Psoas muscle (tissue), 7 donors: ENCODE measurements at regions not wholly inside any gene's neighbourhood (a gene's known extent, or its start where the extent isn't known, plus 50 kb on each side); places are given as distances from the start of the nearest gene placed in this dataset.
A peak's percentile ranks its signal among the peaks of the same experiment; 100 is the strongest.

Source experiments
- ATAC-seq, 4 donors: fragments of 200-7000 bp; cut with Tn5 transposase; one replicate each; pipeline ENCODE4 v1.9.1; 2020; ENCODE audit warnings: moderate library complexity in 3 of 4, mild to moderate bottlenecking in 2 of 4
- DNase-seq, 2 donors: peaks; one replicate each; pipeline ENCODE4 v3.0.0-alpha.2; 2020
- H3K27ac ChIP-seq: fragments of 200-600 bp; one replicate; pipeline ENCODE4 v1.8.0; 2022
- H3K27me3 ChIP-seq, 3 donors: fragments of 200-600 bp in 1 of 3; one replicate each; pipeline versions ENCODE4 v1.6.1 to v1.8.0; 2013 to 2022; ENCODE audit warnings: low read length in 2 of 3, mild to moderate bottlenecking in 2 of 3, moderate library complexity in 1 of 3; ENCODE audit not compliant: insufficient read depth in 3 of 3
- H3K36me3 ChIP-seq, 2 donors: fragments of 200-600 bp in 1 of 2; one replicate each; pipeline versions ENCODE4 v1.6.1 to v1.8.0; 2013 to 2022; ENCODE audit warnings: low read depth in 1 of 2, mild to moderate bottlenecking in 1 of 2, moderate library complexity in 1 of 2; ENCODE audit not compliant: insufficient read depth in 1 of 2
- H3K4me1 ChIP-seq: fragments of 200-600 bp; one replicate; pipeline ENCODE4 v1.8.0; 2022
- H3K4me3 ChIP-seq: fragments of 200-600 bp; one replicate; pipeline ENCODE4 v1.8.0; 2022; ENCODE audit warnings: mild to moderate bottlenecking
- H3K9me3 ChIP-seq: fragments of 200-600 bp; one replicate; pipeline ENCODE4 v1.8.0; 2022
- WGBS, 3 donors: extraction: QIAGEN DNeasy Blood & Tissue Kit; methylation state at CpG; one replicate each; pipeline versions ENCODE4 v1.1.6 to v1.1.7; 2013; 5-methylcytosine and 5-hydroxymethylcytosine counted together
- intact Hi-C, 2 donors: fragments of 100-400 bp; cut with DNase I; formaldehyde crosslinking; loops; one replicate each; pipeline versions ENCODE4 v1.11.0 to v1.14.2; 2022
- TF ChIP-seq, protein P1 (sequence below): fragments of 200-600 bp; IDR thresholded peaks from one replicate; pipeline ENCODE4 v1.8.0; 2022; ENCODE audit warnings: antibody characterized with exemption
- donor health status: healthy with polysubstance abuse.
- donor health status: DM: no; HTN: no; CAD: no; lungs with moderate emphysema.
- donor health status: Bipolar disorder and iron deficiency.
- donor health status: healthy.
- donor health status: DM: yes; HTN: yes; CAD: no.
- donor health status: DM: no; HTN: no; CAD: no.
- donor health status: DM: yes; HTN: yes; CAD: no.

DNA sequence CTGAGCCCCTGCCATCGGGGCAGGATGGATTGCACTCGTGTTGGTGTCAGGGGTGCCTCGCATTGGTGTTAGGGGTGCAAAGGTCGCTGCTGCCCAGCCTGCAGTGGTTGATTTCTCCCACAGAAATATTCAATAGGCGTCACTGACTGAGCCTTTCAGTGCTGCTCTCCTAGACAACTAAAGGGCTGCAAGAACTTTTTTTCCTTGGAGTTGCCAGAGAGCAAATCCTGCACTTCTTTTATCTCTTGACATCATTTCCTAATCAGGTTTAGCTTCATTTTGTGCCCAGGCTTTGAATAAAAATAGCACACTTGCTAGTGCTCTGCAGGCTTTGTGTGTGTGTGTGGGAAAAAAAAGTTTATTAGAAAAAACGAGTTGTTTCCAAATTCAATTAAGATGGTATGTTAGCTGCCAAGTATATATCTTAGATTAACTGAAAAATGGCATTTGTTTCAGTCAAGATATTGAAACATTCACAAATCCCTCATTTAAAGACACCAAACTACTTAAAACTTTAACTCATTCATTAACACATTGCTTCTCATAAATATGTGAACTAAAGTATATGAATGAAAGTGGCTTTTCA lies 125.6 kb downstream of the SOCS6 start:
- no peak overlapping the region for H3K27ac ChIP-seq
- ATAC-seq (peak in 3 of 4 donors; percentile 32 to 60 (median 41)), DNase-seq (no peak)
- no peak overlapping the region for H3K4me3 ChIP-seq
- peaks cover 7% of the 10 kb centered on the region for H3K4me1 ChIP-seq
- no peaks in the 10 kb centered on the region for H3K27me3 ChIP-seq
- WGBS, 3 donors, result 46 to 63% (median 58%) methylated on average over 6 of the region's 6 CpGs
- no peaks in the 10 kb centered on the region for H3K36me3 ChIP-seq
- TF ChIP-seq, protein P1, sequence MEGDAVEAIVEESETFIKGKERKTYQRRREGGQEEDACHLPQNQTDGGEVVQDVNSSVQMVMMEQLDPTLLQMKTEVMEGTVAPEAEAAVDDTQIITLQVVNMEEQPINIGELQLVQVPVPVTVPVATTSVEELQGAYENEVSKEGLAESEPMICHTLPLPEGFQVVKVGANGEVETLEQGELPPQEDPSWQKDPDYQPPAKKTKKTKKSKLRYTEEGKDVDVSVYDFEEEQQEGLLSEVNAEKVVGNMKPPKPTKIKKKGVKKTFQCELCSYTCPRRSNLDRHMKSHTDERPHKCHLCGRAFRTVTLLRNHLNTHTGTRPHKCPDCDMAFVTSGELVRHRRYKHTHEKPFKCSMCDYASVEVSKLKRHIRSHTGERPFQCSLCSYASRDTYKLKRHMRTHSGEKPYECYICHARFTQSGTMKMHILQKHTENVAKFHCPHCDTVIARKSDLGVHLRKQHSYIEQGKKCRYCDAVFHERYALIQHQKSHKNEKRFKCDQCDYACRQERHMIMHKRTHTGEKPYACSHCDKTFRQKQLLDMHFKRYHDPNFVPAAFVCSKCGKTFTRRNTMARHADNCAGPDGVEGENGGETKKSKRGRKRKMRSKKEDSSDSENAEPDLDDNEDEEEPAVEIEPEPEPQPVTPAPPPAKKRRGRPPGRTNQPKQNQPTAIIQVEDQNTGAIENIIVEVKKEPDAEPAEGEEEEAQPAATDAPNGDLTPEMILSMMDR, result no peak
- intact Hi-C loops, result loop anchor here in 1 of 2 donors (10.0 kb wide), 1 partner anchor 50 kb away; no protein-coding TSS in a partner anchor
- no peaks in the 10 kb centered on the region for H3K9me3 ChIP-seq

- H3K4me1 ChIP-seq, result peaks cover 7% of the 10 kb centered on the region
- no peak for ATAC-seq
- WGBS, 3 donors, result 84 to 87% (median 87%) methylated on average over 3 of the region's 3 CpGs
Observed at GRCh38 chr18:70413455-70413854, 124.6 kb downstream of the SOCS6 start.

GRCh38 chr18:70411876-70412435 lies 123.1 kb downstream of the SOCS6 start:
- no peak overlapping the region for H3K27ac ChIP-seq
- H3K4me3 ChIP-seq, result no peak overlapping the region
- no peak for ATAC-seq
- H3K9me3 ChIP-seq, result no peaks in the 10 kb centered on the region
- WGBS, 3 donors, result 52 to 66% (median 57%) methylated on average over 6 of the region's 6 CpGs
- no peaks in the 10 kb centered on the region for H3K27me3 ChIP-seq
- H3K4me1 ChIP-seq, result peaks cover 7% of the 10 kb centered on the region
- intact Hi-C loops, result loop anchor here in 1 of 2 donors (10.0 kb wide), 1 partner anchor 47 kb away; no protein-coding TSS in a partner anchor
- DNase-seq, result no peak
- no peaks in the 10 kb centered on the region for H3K36me3 ChIP-seq
- TF ChIP-seq, protein P1, result no peak

More at GRCh38 chr18:70413455-70413854, 124.6 kb downstream of the SOCS6 start:
- no peak overlapping the region for H3K4me3 ChIP-seq
- no peaks in the 10 kb centered on the region for H3K9me3 ChIP-seq
- TF ChIP-seq, protein P1, result no peak
- H3K27ac ChIP-seq, result no peak overlapping the region
- DNase-seq, result no peak
- H3K36me3 ChIP-seq, result no peaks in the 10 kb centered on the region
- intact Hi-C loops, result loop anchor here in 1 of 2 donors (10.0 kb wide), 1 partner anchor 49 kb away; no protein-coding TSS in a partner anchor
- H3K27me3 ChIP-seq, result no peaks in the 10 kb centered on the region

- H3K4me3 ChIP-seq, result no peak overlapping the region
- H3K9me3 ChIP-seq, result no peaks in the 10 kb centered on the region
- DNase-seq (no peak), ATAC-seq (no peak)
- no peaks in the 10 kb centered on the region for H3K27me3 ChIP-seq
- intact Hi-C loops, result loop anchor here in 1 of 2 donors (10.0 kb wide), 1 partner anchor 47 kb away; no protein-coding TSS in a partner anchor
- peaks cover 7% of the 10 kb centered on the region for H3K4me1 ChIP-seq
- WGBS, 3 donors, result 83 to 95% (median 95%) methylated on average over 2 of the region's 2 CpGs
- TF ChIP-seq, protein P1, result no peak
- H3K27ac ChIP-seq, result no peak overlapping the region
- H3K36me3 ChIP-seq, result no peaks in the 10 kb centered on the region
Observed at GRCh38 chr18:70411307-70411706, 122.5 kb downstream of the SOCS6 start.
